Neural crest cell (in vitro differentiated cells): ENCODE measurements at regions not wholly inside any gene's neighbourhood (a gene's known extent, or its start where the extent isn't known, plus 50 kb on each side); places are given as distances from the start of the nearest gene placed in this dataset.

Source experiments
- DNase-seq: peaks from one replicate; pipeline ENCODE4 v3.0.0; 2021; ENCODE audit warnings: low read depth, mixed read lengths, low spot score
- H3K27ac Mint-ChIP-seq: one replicate; pipeline ENCODE4 v1.8.0; 2021; ENCODE audit warnings: mild to moderate bottlenecking, mixed read lengths; ENCODE audit not compliant: unreplicated experiment
- H3K27me3 Mint-ChIP-seq: 2 replicates; pipeline ENCODE4 v1.8.0; 2021; ENCODE audit warnings: low read depth, mild to moderate bottlenecking, mixed read lengths
- H3K36me3 Mint-ChIP-seq: 2 replicates; pipeline ENCODE4 v1.8.0; 2021; ENCODE audit warnings: low read depth, mild to moderate bottlenecking, mixed read lengths
- H3K4me1 Mint-ChIP-seq: 2 replicates; pipeline ENCODE4 v1.8.0; 2021; ENCODE audit warnings: mixed read lengths
- H3K4me3 Mint-ChIP-seq: one replicate; pipeline ENCODE4 v1.8.0; 2021; ENCODE audit warnings: mild to moderate bottlenecking, mixed read lengths
- H3K9me3 Mint-ChIP-seq: 2 replicates; pipeline ENCODE4 v1.8.0; 2021; ENCODE audit warnings: mixed read lengths
- CTCF ChIP-seq: fragments of 200-600 bp; sonication (generic); conservative IDR thresholded peaks from 2 replicates; pipeline ENCODE4 v1.5.0; 2021; ENCODE audit warnings: antibody characterized with exemption, mild to moderate bottlenecking

- peaks cover 10% of the 10 kb centered on the region for H3K27me3 Mint-ChIP-seq
- TF ChIP-seq CTCF = no peak
- DNase-seq = no peak
- peak overlapping the region; percentile 11 for H3K4me3 Mint-ChIP-seq
- H3K36me3 Mint-ChIP-seq = peaks cover 4% of the 10 kb centered on the region
- peaks cover 26% of the 10 kb centered on the region for H3K4me1 Mint-ChIP-seq
- peaks cover 5% of the 10 kb centered on the region for H3K9me3 Mint-ChIP-seq
- peak overlapping the region; percentile 89 for H3K27ac Mint-ChIP-seq
Observed at GRCh38 chr14:97572583-97573458, 775.6 kb downstream of the VRK1 start.

GRCh38 chr14:97575677-97576076, 778.5 kb downstream of the VRK1 start:
- H3K27me3 Mint-ChIP-seq = peaks cover 6% of the 10 kb centered on the region
- peaks cover 5% of the 10 kb centered on the region for H3K9me3 Mint-ChIP-seq
- no peak overlapping the region for H3K4me3 Mint-ChIP-seq
- peaks cover 26% of the 10 kb centered on the region for H3K4me1 Mint-ChIP-seq
- no peak overlapping the region for H3K27ac Mint-ChIP-seq
- no peak for TF ChIP-seq CTCF
- H3K36me3 Mint-ChIP-seq = peaks cover 4% of the 10 kb centered on the region
- DNase-seq = no peak

GRCh38 chr14:97578982-97579548, 781.9 kb downstream of the VRK1 start:
- Mint-ChIP-seq H3K36me3 (peaks cover 4% of the 10 kb centered on the region), H3K4me3 (no peak overlapping the region), H3K27me3 (peaks cover 6% of the 10 kb centered on the region), H3K4me1 (peaks cover 8% of the 10 kb centered on the region), H3K9me3 (peaks cover 5% of the 10 kb centered on the region), H3K27ac (no peak overlapping the region)
- no peak for DNase-seq
- TF ChIP-seq CTCF = no peak

- Mint-ChIP-seq H3K4me3 (no peak overlapping the region), H3K9me3 (no peaks in the 10 kb centered on the region), H3K36me3 (no peaks in the 10 kb centered on the region), H3K4me1 (peaks cover 6% of the 10 kb centered on the region), H3K27ac (no peak overlapping the region), H3K27me3 (peaks cover 11% of the 10 kb centered on the region)
- no peak for TF ChIP-seq CTCF
- peak; percentile 11 for DNase-seq
Observed at GRCh38 chr14:97581016-97581415, 783.8 kb downstream of the VRK1 start.

GRCh38 chr14:97582022-97582421, 784.8 kb downstream of the VRK1 start:
- Mint-ChIP-seq H3K9me3 (no peaks in the 10 kb centered on the region), H3K4me1 (peaks cover 6% of the 10 kb centered on the region), H3K4me3 (no peak overlapping the region), H3K36me3 (no peaks in the 10 kb centered on the region), H3K27ac (no peak overlapping the region), H3K27me3 (peaks cover 18% of the 10 kb centered on the region)
- no peak for TF ChIP-seq CTCF
- DNase-seq = no peak
